ENCODE measurements at regions not wholly inside any gene's neighbourhood (a gene's known extent, or its start where the extent isn't known, plus 50 kb on each side); places are given as distances from the start of the nearest gene placed in this dataset.

- CTCF ChIA-PET = no interaction called here
- no peak for DNase-seq (ENCODE audit: low spot score)
- H3K27ac ChIP-seq = no peak overlapping the region
- TF ChIP-seq CTCF (conservative IDR thresholded peaks at IDR 0.05; ENCODE audit: low read depth) = no peak
- POLR2A ChIA-PET (ENCODE audit: low non-redundant PET) = no interaction called here
These were observed 55.0 kb upstream of the RGS5 start for GRCh38 chr1:163257763-163258162.

GRCh38 chr1:163258181-163258580, 55.5 kb upstream of the RGS5 start:
- no peak for TF ChIP-seq CTCF (conservative IDR thresholded peaks at IDR 0.05; ENCODE audit: low read depth)
- no peak overlapping the region for H3K27ac ChIP-seq
- POLR2A ChIA-PET (ENCODE audit: low non-redundant PET) = no interaction called here
- CTCF ChIA-PET = no interaction called here
- DNase-seq (ENCODE audit: low spot score) = no peak

DNA sequence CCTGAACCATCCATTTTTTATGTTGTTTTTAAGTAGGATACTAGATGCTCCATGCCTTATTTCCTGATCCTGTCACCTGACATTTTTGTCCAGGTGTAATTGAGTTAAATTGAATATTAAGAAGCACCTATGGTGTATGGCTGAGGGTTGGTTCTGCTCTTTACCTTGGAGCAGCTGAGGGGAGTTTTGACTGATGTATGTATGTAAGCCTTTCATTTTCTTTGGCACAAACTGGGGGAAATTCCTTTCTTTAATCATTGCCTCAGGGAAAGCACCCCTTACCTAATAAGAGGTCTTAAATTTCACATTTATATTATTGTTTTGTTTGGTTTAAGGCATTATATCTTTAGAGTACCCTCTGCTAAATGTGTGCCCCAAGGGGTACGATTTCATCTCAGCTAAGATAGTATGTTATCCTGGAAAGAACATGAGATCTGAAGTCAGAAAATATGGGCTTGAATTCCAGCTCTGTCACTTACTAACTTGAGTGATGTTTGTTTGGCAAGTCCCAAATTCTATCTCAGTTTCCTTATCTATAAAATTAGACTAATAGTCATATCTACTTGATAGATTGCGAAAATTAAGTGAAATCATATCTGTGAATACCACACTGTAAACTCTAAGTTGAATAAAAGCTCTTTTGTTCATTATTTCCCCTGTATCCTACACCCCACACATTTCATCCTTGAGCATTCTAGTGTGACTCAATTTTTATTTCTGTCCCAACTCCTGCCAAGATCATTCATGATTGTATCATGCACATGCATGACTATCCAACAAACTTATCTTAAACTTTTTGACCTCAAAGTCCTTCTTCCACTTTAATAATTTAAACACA, 57.7 kb upstream of the NUF2 start:
- TF ChIP-seq CTCF (conservative IDR thresholded peaks at IDR 0.05; ENCODE audit: low read depth) = no peak
- POLR2A ChIA-PET (ENCODE audit: low non-redundant PET) = no interaction called here
- DNase-seq (ENCODE audit: low spot score) = no peak
- no peak overlapping the region for H3K27ac ChIP-seq
- CTCF ChIA-PET = no interaction called here

- POLR2A ChIA-PET (ENCODE audit: low non-redundant PET) = no interaction called here
- no peak for DNase-seq (ENCODE audit: low spot score)
- TF ChIP-seq CTCF (conservative IDR thresholded peaks at IDR 0.05; ENCODE audit: low read depth) = no peak
- CTCF ChIA-PET = no interaction called here
- H3K27ac ChIP-seq = no peak overlapping the region
These were observed 56.2 kb upstream of the NUF2 start for GRCh38 chr1:163265547-163265946.

- ChIA-PET CTCF (interaction anchor here (0.7 kb wide), 1 partner anchor 173 kb away, joined by 4 read pairs; no protein-coding TSS in a partner anchor), POLR2A (ENCODE audit: low non-redundant PET) (no interaction called here)
- no peak for TF ChIP-seq CTCF (conservative IDR thresholded peaks at IDR 0.05; ENCODE audit: low read depth)
These were observed 53.8 kb upstream of the NUF2 start for GRCh38 chr1:163267962-163268361.

GRCh38 chr1:163271535-163271934, 50.2 kb upstream of the NUF2 start:
- ChIA-PET POLR2A (ENCODE audit: low non-redundant PET) (no interaction called here), CTCF (no interaction called here)
- TF ChIP-seq CTCF (conservative IDR thresholded peaks at IDR 0.05; ENCODE audit: low read depth) = no peak
- DNase-seq (ENCODE audit: low spot score) = no peak
- no peak overlapping the region for H3K27ac ChIP-seq

More at GRCh38 chr1:163267962-163268361, 53.8 kb upstream of the NUF2 start:
- no peak for DNase-seq (ENCODE audit: low spot score)
- H3K27ac ChIP-seq = no peak overlapping the region

Measured in RWPE1 (cell line).